Activated T-helper 2 cell treated with anti-CD3 and anti-CD28 coated beads, Interferon-gamma antibody, Interleukin-2, Interleukin-4, amounts not matched to agents 10 μg/mL and 5 μg/mL and 100 μg/mL, durations not matched to agents 14 hours and 24 hours and 36 hours (primary cell): ENCODE measurements at regions not wholly inside any gene's neighbourhood (a gene's known extent, or its start where the extent isn't known, plus 50 kb on each side); places are given as distances from the start of the nearest gene placed in this dataset.

Experiments
- DNase-seq: peaks from one replicate; pipeline ENCODE4 v3.0.0; 2021; ENCODE audit warnings: low spot score
- H3K27ac Mint-ChIP-seq: one replicate; pipeline ENCODE4 v1.8.0; 2021; ENCODE audit warnings: mixed read lengths
- H3K27me3 Mint-ChIP-seq: one replicate; pipeline ENCODE4 v1.8.0; 2021; ENCODE audit warnings: low read depth, mixed read lengths
- H3K36me3 Mint-ChIP-seq: one replicate; pipeline ENCODE4 v1.8.0; 2021; ENCODE audit warnings: low read depth, mixed read lengths
- H3K4me1 Mint-ChIP-seq: one replicate; pipeline ENCODE4 v1.8.0; 2021; ENCODE audit warnings: low read depth, mixed read lengths
- H3K4me3 Mint-ChIP-seq: one replicate; pipeline ENCODE4 v1.8.0; 2021; ENCODE audit warnings: low read depth, mild to moderate bottlenecking, moderate library complexity, mixed read lengths
- H3K9me3 Mint-ChIP-seq: one replicate; pipeline ENCODE4 v1.8.0; 2021; ENCODE audit warnings: mixed read lengths
- intact Hi-C: fragments of 100-400 bp; cut with micrococcal nuclease; formaldehyde crosslinking; loops from one replicate; pipeline ENCODE4 v1.15.1; 2023

- DNase-seq, result no peak
- H3K36me3 Mint-ChIP-seq, result no peaks in the 10 kb centered on the region
- no peaks in the 10 kb centered on the region for H3K4me1 Mint-ChIP-seq
- no peaks in the 10 kb centered on the region for H3K27me3 Mint-ChIP-seq
- intact Hi-C loops, result no loop called here
- peaks cover 11% of the 10 kb centered on the region for H3K9me3 Mint-ChIP-seq
- H3K4me3 Mint-ChIP-seq, result no peak overlapping the region
- H3K27ac Mint-ChIP-seq, result no peak overlapping the region
Measured at GRCh38 chr2:172364261-172364660, 63.1 kb upstream of the ITGA6 start.

GRCh38 chr2:172366596-172367150, 60.7 kb upstream of the ITGA6 start:
- Mint-ChIP-seq H3K9me3 (peaks cover 13% of the 10 kb centered on the region), H3K27me3 (no peaks in the 10 kb centered on the region), H3K4me3 (no peak overlapping the region), H3K27ac (no peak overlapping the region), H3K36me3 (no peaks in the 10 kb centered on the region), H3K4me1 (no peaks in the 10 kb centered on the region)
- intact Hi-C loops, result no loop called here
- no peak for DNase-seq

GRCh38 chr2:172370821-172371455, 56.4 kb upstream of the ITGA6 start:
- Mint-ChIP-seq H3K4me1 (no peaks in the 10 kb centered on the region), H3K9me3 (peaks cover 13% of the 10 kb centered on the region), H3K27ac (no peak overlapping the region), H3K27me3 (peaks cover 6% of the 10 kb centered on the region), H3K4me3 (no peak overlapping the region), H3K36me3 (no peaks in the 10 kb centered on the region)
- intact Hi-C loops, result no loop called here
- DNase-seq, result no peak

GRCh38 chr2:172372436-172372835, 55.0 kb upstream of the ITGA6 start:
- H3K4me1 Mint-ChIP-seq, result no peaks in the 10 kb centered on the region
- H3K36me3 Mint-ChIP-seq, result no peaks in the 10 kb centered on the region
- intact Hi-C loops, result no loop called here
- H3K9me3 Mint-ChIP-seq, result peaks cover 13% of the 10 kb centered on the region
- no peak for DNase-seq
- no peak overlapping the region for H3K4me3 Mint-ChIP-seq
- H3K27ac Mint-ChIP-seq, result no peak overlapping the region
- H3K27me3 Mint-ChIP-seq, result peaks cover 6% of the 10 kb centered on the region

- intact Hi-C loops, result no loop called here
- H3K4me3 Mint-ChIP-seq, result no peak overlapping the region
- DNase-seq, result no peak
- no peak overlapping the region for H3K27ac Mint-ChIP-seq
- H3K4me1 Mint-ChIP-seq, result no peaks in the 10 kb centered on the region
- peaks cover 6% of the 10 kb centered on the region for H3K27me3 Mint-ChIP-seq
- no peaks in the 10 kb centered on the region for H3K36me3 Mint-ChIP-seq
- peaks cover 11% of the 10 kb centered on the region for H3K9me3 Mint-ChIP-seq
Measured at GRCh38 chr2:172373076-172373475, 54.3 kb upstream of the ITGA6 start.

GRCh38 chr2:172373766-172374165, 53.6 kb upstream of the ITGA6 start:
- H3K36me3 Mint-ChIP-seq, result no peaks in the 10 kb centered on the region
- H3K27ac Mint-ChIP-seq, result no peak overlapping the region
- H3K27me3 Mint-ChIP-seq, result peaks cover 6% of the 10 kb centered on the region
- DNase-seq, result no peak
- peaks cover 11% of the 10 kb centered on the region for H3K9me3 Mint-ChIP-seq
- intact Hi-C loops, result no loop called here
- H3K4me3 Mint-ChIP-seq, result no peak overlapping the region
- H3K4me1 Mint-ChIP-seq, result no peaks in the 10 kb centered on the region

- DNase-seq, result no peak
- Mint-ChIP-seq H3K36me3 (no peaks in the 10 kb centered on the region), H3K27ac (no peak overlapping the region), H3K27me3 (peaks cover 6% of the 10 kb centered on the region), H3K9me3 (peaks cover 11% of the 10 kb centered on the region), H3K4me3 (no peak overlapping the region), H3K4me1 (no peaks in the 10 kb centered on the region)
- intact Hi-C loops, result no loop called here
Measured at GRCh38 chr2:172374318-172375240, 52.8 kb upstream of the ITGA6 start.

- H3K27me3 Mint-ChIP-seq, result peaks cover 6% of the 10 kb centered on the region
- H3K27ac Mint-ChIP-seq, result no peak overlapping the region
- intact Hi-C loops, result no loop called here
- no peaks in the 10 kb centered on the region for H3K4me1 Mint-ChIP-seq
- DNase-seq, result no peak
- H3K9me3 Mint-ChIP-seq, result peaks cover 12% of the 10 kb centered on the region
- H3K4me3 Mint-ChIP-seq, result no peak overlapping the region
- no peaks in the 10 kb centered on the region for H3K36me3 Mint-ChIP-seq
Measured at GRCh38 chr2:172375251-172375650, 52.1 kb upstream of the ITGA6 start.

- intact Hi-C loops, result no loop called here
- peaks cover 6% of the 10 kb centered on the region for H3K27me3 Mint-ChIP-seq
- DNase-seq, result no peak
- H3K36me3 Mint-ChIP-seq, result no peaks in the 10 kb centered on the region
- H3K9me3 Mint-ChIP-seq, result peaks cover 15% of the 10 kb centered on the region
- H3K4me3 Mint-ChIP-seq, result no peak overlapping the region
- no peak overlapping the region for H3K27ac Mint-ChIP-seq
- H3K4me1 Mint-ChIP-seq, result no peaks in the 10 kb centered on the region
Measured at GRCh38 chr2:172376016-172376415, 51.4 kb upstream of the ITGA6 start.

- Mint-ChIP-seq H3K27me3 (peaks cover 6% of the 10 kb centered on the region), H3K9me3 (peaks cover 15% of the 10 kb centered on the region), H3K36me3 (no peaks in the 10 kb centered on the region), H3K27ac (no peak overlapping the region), H3K4me1 (no peaks in the 10 kb centered on the region), H3K4me3 (no peak overlapping the region)
- no peak for DNase-seq
- intact Hi-C loops, result no loop called here
Measured at GRCh38 chr2:172376505-172377125, 50.8 kb upstream of the ITGA6 start.

- peaks cover 15% of the 10 kb centered on the region for H3K9me3 Mint-ChIP-seq
- DNase-seq, result no peak
- H3K36me3 Mint-ChIP-seq, result no peaks in the 10 kb centered on the region
- intact Hi-C loops, result no loop called here
- no peaks in the 10 kb centered on the region for H3K4me1 Mint-ChIP-seq
- no peak overlapping the region for H3K4me3 Mint-ChIP-seq
- peaks cover 4% of the 10 kb centered on the region for H3K27me3 Mint-ChIP-seq
- no peak overlapping the region for H3K27ac Mint-ChIP-seq
Measured at GRCh38 chr2:172377408-172377807, 50.0 kb upstream of the ITGA6 start.
